ENCODE measurements at regions not wholly inside any gene's neighbourhood (a gene's known extent, or its start where the extent isn't known, plus 50 kb on each side); places are given as distances from the start of the nearest gene placed in this dataset.
"Not testable (repeated sequence)": the region's sequence is repeated elsewhere in the genome, so short reads cannot be mapped to it uniquely, and the experiment has no call there.

DNA sequence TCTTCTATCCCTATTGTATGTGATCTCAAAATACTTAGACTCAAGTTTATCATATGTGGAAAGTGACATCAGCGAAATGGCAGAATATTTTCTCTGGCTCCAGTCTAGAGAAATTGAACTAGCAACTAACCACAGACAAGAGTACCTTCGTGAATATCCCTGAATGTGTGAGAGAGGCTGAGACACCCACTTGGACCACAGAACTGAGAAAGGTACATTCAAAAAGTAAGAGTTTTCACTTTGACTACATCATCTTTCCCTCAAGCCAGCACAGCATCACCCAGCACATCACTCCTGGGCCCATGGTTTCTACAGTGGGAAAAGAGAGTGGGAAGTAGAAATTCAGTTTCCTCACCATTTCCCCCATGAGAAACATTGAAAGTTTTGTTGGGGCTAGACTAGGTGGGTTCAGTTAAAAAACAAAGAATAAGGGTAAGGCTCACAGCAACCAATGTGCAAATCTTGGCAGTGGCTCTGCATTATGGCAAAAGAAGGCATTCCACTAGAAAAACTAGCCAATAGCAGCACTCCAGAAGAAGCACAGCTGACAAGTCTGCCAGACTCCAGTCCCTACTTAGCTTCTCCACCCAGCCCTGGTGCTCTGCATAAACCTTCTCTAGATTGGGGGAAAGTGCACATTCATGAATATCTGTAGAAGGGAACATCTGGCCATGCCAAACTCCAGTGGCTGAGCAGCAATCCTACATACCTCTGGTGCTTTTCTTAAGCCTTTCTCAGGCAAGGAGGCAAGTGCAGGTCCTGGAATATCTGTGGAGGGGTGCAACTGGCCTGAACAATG is 225.6 kb upstream of the VLDLR start:
- TF ChIP-seq GATA1 (IDR thresholded peaks at IDR 0.05; ENCODE audit: low read depth, low read length), result no peak
- no peak for TF ChIP-seq POLR2A (IDR thresholded peaks at IDR 0.05; ENCODE audit: low read length)
- DNase-seq, result no peak

GRCh38 chr9:2396622-2397285 is 224.8 kb upstream of the VLDLR start:
- no peak for DNase-seq
- TF ChIP-seq GATA1 (IDR thresholded peaks at IDR 0.05; ENCODE audit: low read depth, low read length) (no peak), POLR2A (IDR thresholded peaks at IDR 0.05; ENCODE audit: low read length) (no peak)

- DNase-seq, result not testable (repeated sequence)
These were observed 223.7 kb upstream of the VLDLR start for GRCh38 chr9:2397875-2398274.

GRCh38 chr9:2401746-2402145 is 219.8 kb upstream of the VLDLR start:
- DNase-seq, result not testable (repeated sequence)

DNA sequence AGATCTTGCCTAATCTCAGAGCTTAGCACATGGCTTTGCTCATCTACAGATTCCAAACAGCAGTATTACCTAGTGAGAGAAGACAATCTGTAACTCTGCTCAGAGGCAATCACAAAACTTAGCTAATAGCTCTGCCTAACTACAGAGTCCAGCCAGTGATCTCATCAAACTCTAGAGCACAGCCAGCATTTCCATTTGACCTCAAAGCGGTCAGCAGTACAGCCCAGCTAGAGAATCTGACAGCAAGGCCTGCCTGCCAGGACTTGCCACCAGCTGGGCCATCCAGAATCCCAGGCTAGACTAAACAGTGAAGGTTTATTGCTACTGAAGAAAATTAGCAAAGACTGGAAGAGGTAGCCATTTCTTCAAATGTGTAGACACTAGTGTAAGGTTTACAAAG is 217.9 kb upstream of the VLDLR start:
- no peak for TF ChIP-seq GATA1 (IDR thresholded peaks at IDR 0.05; ENCODE audit: low read depth, low read length)
- no peak for TF ChIP-seq POLR2A (IDR thresholded peaks at IDR 0.05; ENCODE audit: low read length)
- DNase-seq, result no peak

DNA sequence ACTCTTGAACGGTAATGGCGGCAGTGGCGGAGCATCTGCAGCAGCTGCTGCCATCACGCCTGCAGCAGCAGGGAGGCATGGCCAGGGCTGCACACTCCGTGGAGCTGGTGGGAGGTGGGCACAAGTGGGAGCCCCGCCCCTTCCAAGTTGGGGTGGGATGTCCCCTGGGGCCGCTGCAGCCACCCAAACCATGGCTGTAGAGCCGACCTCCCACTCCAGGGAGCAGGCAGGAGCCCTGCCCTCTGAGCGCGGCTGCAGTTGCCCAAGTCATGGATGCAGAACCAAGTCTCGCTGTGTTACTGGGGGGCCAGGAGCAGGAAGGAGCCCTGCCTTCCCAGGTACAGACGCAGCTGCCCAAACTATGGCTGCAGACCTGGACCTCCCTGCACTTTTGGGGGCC is 215.3 kb upstream of the VLDLR start:
- DNase-seq, result no peak
- no peak for TF ChIP-seq POLR2A (IDR thresholded peaks at IDR 0.05; ENCODE audit: low read length)
- no peak for TF ChIP-seq GATA1 (IDR thresholded peaks at IDR 0.05; ENCODE audit: low read depth, low read length)

GRCh38 chr9:2407450-2407849 is 214.1 kb upstream of the VLDLR start:
- TF ChIP-seq POLR2A (IDR thresholded peaks at IDR 0.05; ENCODE audit: low read length) (no peak), GATA1 (IDR thresholded peaks at IDR 0.05; ENCODE audit: low read depth, low read length) (no peak)
- DNase-seq, result no peak

DNA sequence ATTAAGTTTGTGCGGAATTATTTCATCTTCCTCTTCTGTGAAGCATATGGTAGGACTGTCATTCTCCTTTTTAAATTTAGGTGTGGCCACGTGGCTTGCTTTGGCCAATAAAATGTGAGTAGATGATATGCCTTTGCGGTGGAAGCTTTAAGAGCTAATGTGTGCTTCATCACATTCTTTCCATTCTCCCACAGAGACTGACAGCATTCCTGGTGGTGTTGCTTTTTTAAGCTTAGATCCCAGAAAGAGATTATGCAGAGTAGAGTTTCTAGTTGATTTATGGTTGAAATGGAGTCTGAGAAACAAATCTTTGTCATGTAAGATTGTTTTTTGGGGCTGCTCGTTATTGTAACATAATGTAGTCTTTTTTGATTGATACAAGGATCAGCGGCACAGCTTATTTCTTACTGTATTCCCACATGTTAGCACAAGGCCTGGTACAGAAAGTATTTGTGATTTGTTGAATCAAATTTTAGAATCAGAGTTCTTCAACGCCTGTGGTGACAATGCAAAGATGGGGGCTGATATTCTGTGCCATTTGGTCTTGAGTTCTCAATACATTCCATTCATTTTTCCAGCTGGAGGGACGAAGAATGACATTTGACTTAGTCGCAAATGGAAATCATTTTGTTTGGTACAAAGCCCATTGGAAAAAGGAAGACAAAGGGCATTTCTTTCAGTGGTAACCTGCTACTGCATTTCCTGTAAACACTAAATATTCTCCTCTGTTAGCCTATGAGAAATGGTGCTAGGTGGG is 209.9 kb upstream of the VLDLR start:
- TF ChIP-seq GATA1 (IDR thresholded peaks at IDR 0.05; ENCODE audit: low read depth, low read length) (no peak), POLR2A (IDR thresholded peaks at IDR 0.05; ENCODE audit: low read length) (no peak)
- DNase-seq, result no peak

- TF ChIP-seq GATA1 (IDR thresholded peaks at IDR 0.05; ENCODE audit: low read depth, low read length) (no peak), POLR2A (IDR thresholded peaks at IDR 0.05; ENCODE audit: low read length) (no peak)
- DNase-seq, result no peak
These were observed 208.3 kb upstream of the VLDLR start for GRCh38 chr9:2413160-2413805.

DNA sequence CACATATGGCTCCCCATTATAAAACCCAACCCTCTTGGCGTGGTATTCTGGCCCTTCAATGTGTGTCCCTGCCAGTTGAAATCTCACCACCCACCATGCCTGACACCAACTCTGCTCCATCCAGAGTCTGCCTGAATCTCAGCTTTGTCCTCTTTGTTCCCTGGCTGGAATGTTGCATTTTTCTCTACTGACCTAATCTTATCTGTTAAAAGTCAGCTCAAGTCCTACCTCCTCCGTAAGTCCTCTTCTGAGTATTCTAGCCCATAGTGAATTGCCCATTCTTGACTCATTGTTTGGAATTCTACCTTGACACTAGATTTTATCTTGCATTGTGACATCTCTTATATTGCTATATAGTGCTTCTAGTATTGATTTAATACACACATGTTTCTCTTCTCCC is 207.1 kb upstream of the VLDLR start:
- no peak for TF ChIP-seq GATA1 (IDR thresholded peaks at IDR 0.05; ENCODE audit: low read depth, low read length)
- no peak for TF ChIP-seq POLR2A (IDR thresholded peaks at IDR 0.05; ENCODE audit: low read length)
- DNase-seq, result no peak

- DNase-seq, result no peak
- TF ChIP-seq GATA1 (IDR thresholded peaks at IDR 0.05; ENCODE audit: low read depth, low read length) (no peak), POLR2A (IDR thresholded peaks at IDR 0.05; ENCODE audit: low read length) (no peak)
These were observed 206.3 kb upstream of the VLDLR start for GRCh38 chr9:2415326-2415725.

GRCh38 chr9:2417730-2418129 is 203.9 kb upstream of the VLDLR start:
- no peak for DNase-seq
- TF ChIP-seq GATA1 (IDR thresholded peaks at IDR 0.05; ENCODE audit: low read depth, low read length), result no peak
- TF ChIP-seq POLR2A (IDR thresholded peaks at IDR 0.05; ENCODE audit: low read length), result no peak

DNA sequence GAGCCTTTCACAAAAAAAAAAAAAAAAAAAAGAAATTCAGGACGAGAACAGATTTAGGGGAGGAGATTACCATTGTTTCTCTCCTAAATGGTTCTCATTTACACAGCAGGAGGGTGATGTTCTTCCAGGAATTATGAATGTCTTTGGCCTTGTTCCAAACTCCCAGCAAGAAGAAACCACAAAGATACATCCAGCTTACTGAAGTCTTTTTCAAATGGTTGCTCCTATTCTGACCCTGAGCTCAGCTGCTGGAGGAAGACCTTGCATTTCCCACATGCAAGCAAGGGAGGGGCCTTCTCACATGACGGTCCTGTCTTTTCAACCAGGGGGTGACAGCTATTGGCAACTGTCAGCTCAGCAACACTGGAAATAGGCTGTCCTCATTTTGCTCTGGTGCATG is 203.0 kb upstream of the VLDLR start:
- no peak for TF ChIP-seq POLR2A (IDR thresholded peaks at IDR 0.05; ENCODE audit: low read length)
- no peak for TF ChIP-seq GATA1 (IDR thresholded peaks at IDR 0.05; ENCODE audit: low read depth, low read length)
- DNase-seq, result no peak

GRCh38 chr9:2419347-2419746 is 202.2 kb upstream of the VLDLR start:
- DNase-seq, result no peak

More at GRCh38 chr9:2419347-2419746, 202.2 kb upstream of the VLDLR start:
- TF ChIP-seq GATA1 (IDR thresholded peaks at IDR 0.05; ENCODE audit: low read depth, low read length), result no peak
- no peak for TF ChIP-seq POLR2A (IDR thresholded peaks at IDR 0.05; ENCODE audit: low read length)
